GM18861 (cell line): ENCODE measurements at regions not wholly inside any gene's neighbourhood (a gene's known extent, or its start where the extent isn't known, plus 50 kb on each side); places are given as distances from the start of the nearest gene placed in this dataset.

Experiments used
- ATAC-seq: cut with Tn5 transposase; IDR thresholded peaks from one replicate; pipeline ENCODE4 v1.9.1; 2021; ENCODE audit not compliant: unreplicated experiment

DNA sequence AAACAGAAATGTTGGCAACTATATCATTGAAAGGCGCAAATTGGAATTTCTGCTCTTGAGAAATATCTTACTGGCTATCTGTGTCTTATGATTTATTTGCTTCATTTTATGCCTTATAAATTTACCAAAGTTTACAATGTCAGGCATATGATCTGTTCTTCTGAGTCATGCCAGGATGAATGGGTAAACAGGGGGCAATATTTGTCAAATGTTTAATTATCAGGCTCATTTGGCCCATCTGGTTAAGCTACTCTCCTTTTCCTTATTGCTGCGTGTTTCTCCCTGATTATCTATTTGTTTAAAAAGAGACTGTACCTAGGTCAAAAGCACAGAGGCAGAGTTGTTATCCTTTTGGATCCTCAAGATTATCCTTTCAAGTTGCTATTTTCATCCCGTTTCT, 903.8 kb upstream of the PCDH10 start:
- no peak for ATAC-seq

DNA sequence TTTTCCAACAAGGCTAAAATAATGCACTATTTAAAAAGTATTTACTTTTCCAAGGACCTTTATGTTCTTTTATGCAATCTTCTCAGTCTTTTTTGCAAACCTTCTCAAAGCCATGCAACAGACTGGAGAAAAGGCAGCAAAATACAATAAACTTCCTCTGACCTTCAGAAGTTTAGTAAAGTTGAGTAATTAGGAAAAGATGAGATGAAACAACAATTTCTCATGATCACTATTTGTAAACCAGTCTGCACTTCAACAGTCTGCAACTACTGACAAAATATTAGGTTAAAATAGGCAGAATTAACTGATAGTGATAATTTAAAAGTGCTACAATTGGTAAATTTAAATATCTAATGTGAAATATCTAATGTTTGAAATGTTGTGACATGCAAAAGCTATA, 884.9 kb upstream of the PCDH10 start:
- ATAC-seq, result no peak

DNA sequence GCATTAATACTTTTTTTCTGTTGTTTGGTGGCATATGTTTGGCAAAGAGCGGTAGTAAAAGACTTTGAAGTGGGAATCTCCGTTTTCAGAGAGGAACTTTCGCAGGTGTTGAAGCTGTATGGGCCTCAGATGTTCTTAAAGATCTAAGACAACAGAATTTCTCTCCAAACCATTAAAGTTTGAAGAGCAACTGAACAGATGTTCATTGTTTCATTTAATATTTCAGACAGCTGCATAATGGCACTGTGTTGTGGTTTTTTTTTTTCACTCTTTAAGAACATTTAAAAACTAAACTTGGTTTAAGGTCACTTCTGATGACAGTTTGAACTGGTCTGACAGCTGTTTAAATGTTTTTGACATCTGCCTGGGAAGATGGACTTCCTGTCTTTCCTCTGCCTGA, 882.7 kb upstream of the PCDH10 start:
- ATAC-seq, result no peak

DNA sequence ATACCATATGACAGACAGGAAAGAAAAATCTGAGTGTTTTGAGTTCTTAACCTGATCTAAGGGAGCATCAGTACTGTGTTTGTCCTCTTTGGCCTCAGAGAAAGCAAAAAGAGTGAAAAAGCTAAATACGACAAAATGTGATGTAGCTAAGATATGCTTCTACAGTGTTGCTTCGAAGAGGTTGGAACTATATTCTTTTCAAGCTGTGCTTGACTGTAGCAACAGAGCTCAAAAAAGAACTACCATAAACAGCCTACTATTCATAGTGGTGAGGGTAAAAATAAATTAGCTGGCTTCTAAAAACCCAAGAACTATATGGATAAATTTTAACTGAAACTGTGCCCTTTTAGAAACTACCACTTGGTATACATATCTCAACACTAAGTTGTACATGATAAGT, 881.8 kb upstream of the PCDH10 start:
- ATAC-seq, result no peak

DNA sequence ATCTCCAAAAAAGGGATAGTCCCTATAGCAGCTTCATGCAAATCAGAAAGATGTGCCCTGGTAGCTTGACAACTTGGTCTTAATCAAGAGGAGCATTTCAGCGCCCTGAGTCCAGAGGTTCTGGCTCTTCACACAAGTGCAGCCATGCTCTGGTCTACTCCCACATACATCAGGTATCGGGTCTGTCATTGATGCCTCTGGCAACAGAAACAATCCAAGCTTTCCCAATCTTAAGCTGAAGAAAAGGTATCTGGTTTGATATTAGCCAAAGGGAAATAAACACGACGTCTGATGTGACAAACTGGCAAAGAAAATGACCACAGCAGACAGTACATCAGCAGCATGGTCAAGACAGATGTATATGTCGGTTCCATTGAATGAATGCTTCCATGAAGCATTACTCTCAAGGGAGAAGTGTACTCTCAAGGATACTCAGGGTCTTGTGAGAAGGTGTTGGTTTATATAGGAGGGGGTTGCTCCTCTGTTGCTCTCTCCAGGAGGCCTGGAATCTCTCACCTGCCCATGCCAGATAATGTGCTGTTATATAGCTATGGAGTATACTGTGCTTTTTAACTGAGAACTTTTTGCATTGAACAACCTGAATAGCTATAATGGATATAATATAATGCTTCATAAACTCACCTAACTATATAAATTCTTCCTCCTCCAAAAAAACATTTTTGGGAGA, 879.6 kb upstream of the PCDH10 start:
- ATAC-seq, result no peak

DNA sequence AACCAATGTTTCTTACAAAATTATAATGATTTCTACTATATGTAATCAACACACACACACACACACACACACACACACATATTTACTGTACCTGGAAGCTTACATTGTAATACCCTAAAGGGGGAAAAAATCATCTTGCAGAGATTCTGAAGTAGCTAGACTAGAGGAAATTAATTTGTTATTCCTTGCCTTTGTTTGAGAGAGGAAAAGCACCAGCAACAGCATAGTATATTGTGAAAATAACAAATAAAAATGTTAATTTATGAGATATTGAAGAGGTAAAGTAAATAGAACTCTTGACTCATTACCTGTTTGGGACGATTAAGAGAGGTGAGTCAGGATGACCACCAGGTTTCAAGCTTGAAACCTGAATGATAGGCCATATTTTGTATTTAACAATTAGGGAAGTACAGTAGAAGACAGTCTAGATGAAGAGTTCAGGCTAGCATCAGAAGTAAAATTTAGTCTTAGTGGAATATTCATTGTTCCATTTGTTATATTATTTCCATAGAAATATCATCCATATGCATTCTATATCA, 873.4 kb upstream of the PCDH10 start:
- no peak for ATAC-seq

DNA sequence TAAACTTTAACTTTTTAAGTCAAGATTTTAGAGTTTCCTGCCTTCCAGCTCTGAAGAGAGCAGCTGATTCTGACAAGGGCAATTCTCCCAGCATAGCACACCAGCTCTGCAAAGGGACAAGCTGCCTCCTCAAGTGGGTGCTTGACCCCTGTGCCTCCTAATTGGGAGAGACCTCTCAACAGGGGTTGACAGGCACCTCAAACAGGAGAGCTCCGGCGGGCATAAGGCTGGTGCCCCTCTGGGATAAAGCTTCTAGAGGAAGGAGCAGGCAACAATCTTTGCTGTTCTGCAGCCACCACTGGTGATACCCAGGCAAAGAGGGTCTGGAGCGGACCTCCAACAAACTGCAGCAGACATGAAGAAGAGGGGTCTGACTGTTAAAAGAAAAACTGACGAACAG, 872.9 kb upstream of the PCDH10 start:
- no peak for ATAC-seq

DNA sequence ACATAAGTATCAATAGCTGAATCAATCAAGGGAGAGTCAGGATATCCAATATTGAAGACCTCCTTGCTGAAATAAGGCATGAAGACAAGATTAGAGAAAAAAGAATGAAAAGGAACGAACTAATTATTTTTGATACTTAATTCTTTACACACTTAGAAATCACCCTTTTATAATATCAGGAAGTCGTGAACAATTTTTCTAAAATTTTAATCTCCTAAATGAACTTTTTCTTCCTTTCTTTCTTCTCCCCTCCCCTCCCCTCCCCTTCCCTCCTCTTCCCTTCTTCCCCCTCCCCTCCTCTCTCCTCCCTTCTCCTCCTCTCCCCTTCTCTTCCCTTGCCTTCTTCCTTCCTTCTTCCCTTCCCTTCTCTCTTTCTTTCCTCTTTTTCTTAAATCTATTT, 872.1 kb upstream of the PCDH10 start:
- ATAC-seq, result no peak

DNA sequence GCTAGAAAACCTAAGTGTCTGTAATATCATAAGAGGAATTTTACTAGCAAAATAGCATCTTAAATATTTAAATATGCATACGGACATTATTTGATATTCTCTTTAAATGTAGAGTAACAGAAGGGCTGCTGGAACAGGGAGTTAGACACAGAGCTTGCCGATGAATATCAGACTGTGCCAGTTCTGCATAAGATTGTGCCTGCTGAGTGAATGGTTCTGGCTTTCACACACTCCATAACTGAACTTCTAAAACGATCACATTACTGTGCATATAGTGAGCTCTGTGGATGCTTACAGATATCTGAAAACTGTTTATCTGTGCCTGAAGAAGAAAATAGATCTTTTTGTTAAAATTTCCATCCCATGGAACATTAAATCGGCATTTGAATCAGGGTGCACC, 867.4 kb upstream of the PCDH10 start:
- no peak for ATAC-seq

DNA sequence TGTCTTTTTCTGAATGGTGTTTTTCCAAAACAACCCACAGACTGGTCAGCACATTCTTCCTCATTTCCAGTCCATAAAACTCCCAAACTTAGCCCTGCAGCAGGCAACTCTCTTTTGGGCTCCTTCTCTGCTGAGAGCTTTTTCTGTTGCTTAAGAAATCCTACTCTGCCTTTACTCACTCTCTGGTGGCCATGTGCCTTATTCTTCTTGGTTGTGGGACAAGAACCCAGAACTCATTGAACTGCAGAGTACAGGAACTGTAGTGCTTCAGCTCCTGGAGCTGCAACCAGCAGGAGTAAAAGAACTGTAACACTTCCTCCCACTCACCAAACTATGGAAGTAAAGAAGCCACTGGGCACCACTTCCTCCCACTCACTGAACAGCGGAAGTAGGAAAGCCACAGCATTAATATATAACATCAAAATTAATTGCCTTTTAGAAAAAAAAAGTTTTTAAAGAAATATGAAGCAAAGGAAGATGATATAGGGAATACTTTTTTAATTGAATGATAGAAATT, 864.1 kb upstream of the PCDH10 start:
- ATAC-seq, result no peak

DNA sequence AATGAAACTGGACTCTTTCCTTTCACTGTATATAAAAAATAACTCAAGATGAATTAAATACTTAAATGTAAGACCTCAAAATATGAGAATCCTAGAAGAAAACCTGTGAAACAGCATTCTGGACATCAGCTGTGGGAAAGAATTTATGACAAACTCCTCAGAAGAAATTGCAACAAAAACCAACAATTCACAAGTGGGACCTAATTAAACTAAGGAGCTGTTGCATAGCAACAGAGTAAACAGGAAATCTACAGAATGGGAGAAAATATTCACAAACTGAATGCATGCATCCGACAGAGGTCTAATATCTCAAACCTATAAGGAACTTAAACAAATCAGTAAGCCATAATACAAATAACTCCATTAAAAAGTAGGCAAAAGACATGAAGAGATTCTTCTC, 851.7 kb upstream of the PCDH10 start:
- no peak for ATAC-seq

DNA sequence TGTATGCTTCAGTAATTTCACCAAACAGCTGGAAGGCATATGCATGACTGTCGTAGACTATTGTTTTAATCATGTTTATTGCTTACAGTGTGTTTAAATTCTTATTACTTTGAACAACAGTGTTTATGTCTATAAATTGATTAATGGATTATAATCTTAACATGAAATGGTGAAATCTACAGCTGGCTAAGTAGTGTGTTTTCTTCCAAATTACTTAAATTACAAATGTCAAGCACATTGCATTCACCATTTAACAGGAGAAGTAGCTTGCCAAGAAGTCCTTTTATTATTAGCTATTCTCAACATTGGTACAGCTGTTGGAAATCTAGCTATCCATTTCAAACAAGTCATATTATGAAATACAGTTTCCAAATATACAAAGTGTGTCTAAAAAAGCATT, 849.3 kb upstream of the PCDH10 start:
- ATAC-seq, result no peak

DNA sequence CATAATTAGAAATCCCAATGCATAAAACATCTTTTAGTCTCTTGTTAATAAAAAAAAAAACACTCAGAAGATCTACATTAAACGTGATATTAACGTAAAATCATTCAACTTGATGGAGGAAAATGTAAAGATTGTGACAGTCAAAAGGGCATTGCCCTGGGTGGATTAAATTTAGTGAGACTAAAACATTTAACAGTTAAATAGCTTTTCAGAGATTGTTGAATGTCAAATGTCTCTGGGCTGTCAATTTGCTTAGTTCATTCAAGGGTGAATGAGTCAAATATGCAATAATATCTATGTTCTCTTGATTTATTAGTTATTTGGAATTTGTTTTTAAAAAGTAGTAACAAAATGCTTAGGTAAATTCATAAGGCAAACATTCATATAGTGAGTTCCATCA, 836.6 kb upstream of the PCDH10 start:
- ATAC-seq, result no peak

DNA sequence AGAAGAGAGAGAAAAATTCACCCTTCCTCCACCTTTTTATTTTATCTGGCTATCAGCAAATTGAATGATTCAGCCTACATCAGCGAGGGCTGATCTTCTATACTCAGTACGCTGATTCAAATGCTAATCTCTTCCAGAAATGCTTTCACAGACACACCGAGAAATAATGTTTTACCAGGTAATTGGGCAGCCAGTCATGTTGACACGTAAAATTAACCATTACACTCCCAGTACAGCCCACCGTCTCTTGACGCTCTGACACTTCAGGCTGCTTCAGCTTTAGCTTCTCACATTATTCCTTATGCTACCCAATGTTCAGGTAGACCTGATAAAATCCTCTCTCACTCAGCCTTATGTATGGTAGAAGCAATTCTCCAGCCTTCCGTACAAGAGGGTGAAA, 835.2 kb upstream of the PCDH10 start:
- ATAC-seq, result no peak

DNA sequence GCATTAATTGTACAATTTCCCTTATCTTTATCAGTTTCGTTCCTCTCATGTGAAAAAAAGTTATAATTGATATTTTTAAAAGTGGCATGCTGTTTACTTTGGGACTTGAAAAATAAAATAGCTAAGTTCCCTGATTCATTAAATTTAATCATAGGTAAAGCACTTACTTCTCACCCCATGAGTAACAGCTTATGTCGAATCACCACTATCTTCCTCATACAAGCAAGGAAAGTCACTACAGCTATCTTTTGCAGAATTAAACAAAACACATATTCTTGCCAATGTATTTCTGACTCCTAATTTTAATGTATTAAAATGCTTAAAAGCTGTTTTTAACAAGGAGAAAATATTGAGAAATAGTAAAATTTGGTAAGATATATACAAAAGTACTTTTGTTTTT, 832.4 kb upstream of the PCDH10 start:
- no peak for ATAC-seq

DNA sequence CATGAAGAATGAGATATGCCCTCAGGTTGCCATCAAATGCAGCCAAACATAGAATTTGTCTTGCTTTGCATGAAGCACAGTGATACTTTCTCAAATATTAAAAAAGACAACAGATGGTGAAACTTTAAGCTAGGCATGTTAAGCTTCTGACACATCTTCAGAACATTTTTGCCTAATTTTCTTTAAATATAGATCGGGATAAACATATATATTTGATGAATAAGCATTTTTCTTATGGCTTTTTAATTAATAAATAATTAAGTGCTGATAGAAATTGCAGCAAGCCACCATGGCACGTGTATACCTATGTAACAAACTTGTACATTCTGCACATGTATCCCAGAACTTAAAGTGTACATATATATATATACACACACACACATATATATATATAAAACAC, 831.2 kb upstream of the PCDH10 start:
- ATAC-seq, result no peak

DNA sequence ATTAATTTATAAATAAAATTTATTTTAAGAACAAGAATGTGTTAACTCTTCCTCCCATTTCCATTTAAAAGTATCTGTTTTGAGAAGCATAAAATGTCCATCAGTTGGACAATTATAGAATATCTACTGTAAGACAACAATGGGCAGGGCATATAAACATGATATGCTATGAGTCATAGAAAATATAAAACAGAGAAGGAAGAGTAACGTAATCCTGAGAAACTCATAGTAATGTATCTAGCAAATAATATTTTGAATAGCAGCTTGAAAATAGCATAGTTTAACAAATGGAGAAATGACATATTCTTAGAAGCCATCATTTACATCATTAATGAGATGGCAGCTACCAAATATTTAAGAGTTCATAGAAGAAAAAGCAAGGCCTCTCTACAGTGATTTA, 820.3 kb upstream of the PCDH10 start:
- ATAC-seq, result no peak

DNA sequence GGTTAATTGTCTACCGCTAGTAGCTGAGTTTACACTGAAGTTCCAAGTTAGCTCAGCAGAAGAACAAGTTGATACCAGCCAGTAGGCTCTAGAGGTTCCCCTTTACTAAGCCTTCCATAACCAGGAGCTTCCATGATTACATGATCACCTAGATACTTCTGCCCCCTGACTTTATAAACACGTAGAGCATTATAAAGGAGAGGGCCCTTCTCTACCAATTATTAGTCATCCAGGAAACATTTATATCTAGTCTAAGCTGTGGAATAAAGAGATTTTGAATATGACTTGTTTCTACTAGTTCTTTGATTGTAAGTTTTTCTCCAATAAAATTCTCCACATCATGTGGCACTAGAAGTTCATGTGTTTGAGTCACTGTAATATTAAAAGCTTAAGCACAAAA, 818.1 kb upstream of the PCDH10 start:
- no peak for ATAC-seq

DNA sequence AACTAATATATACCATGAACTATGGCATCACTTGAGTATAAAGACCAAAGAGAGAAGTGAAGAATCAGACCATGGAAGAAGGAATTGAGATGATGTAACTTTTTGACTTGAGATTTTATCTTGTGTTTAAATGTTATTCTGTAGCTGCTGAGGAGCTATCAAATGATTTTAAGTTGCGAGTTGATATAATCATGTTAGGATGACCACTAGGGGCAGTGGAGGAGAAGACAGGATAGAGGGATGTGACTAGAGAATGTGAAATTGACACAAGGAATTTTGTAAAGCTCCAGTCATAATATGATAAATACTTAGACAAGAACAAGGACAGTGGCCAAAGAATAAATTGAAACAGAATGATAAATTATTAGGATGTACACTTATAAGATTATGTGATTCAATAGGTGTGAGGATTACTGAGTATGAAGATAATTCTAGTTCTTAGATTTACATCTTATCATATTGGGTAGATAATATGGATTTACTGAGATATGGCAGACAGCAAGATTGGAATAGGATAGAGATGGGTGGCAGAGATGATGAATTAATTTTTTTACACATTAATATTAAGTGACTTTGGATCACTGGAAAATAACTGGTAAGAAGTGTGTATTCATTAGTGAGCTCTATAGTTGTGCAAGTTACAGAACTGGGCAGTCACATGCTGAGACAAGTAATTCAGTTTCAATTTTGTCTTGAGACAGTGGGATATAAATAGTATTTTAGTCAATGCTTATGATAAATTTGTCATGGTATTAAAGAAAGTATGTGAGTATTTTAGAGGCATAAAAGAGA, 816.0 kb upstream of the PCDH10 start:
- ATAC-seq, result no peak

DNA sequence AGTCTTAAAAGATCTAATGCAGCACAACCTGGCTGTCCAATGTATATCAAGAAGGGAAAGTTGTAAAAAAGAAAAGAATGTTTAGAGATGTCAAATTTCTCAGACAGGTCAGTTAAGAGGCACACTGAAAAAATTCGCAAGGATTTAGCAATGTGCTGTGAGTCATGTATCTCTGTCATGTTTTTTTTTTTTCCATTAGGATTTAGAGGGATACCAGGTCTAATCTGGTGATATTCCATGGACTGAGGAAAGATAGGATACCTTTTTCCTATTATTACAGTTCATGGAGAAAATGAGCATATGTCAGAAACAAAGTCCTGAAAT, 815.4 kb upstream of the PCDH10 start:
- no peak for ATAC-seq

DNA sequence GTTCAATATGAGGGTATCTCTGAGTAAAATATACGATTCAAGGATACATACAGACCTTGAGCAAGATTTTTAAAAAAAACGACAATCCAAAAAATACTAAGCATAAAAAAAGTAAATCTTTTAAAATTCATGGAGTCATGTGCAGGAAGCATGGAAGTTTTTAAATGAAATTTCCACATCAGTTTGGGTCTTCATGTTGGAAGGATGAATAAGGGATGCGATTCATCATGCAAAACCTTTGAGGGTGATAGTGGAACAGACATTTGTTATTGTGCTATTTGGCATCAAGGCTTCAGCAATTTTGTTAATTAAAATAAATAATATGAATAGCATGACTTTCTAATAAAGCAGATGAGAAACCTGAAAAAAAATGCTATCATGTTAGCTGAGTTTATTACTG, 815.0 kb upstream of the PCDH10 start:
- ATAC-seq, result no peak
